AG20443 (cell line): ENCODE measurements at regions not wholly inside any gene's neighbourhood (a gene's known extent, or its start where the extent isn't known, plus 50 kb on each side); places are given as distances from the start of the nearest gene placed in this dataset.
"Not testable (repeated sequence)": the region's sequence is repeated elsewhere in the genome, so short reads cannot be mapped to it uniquely, and the experiment has no call there.

Experiments
- DNase-seq: peaks from one replicate; pipeline ENCODE4 v3.0.0; 2012; ENCODE audit warnings: low spot score, mixed read lengths

DNA sequence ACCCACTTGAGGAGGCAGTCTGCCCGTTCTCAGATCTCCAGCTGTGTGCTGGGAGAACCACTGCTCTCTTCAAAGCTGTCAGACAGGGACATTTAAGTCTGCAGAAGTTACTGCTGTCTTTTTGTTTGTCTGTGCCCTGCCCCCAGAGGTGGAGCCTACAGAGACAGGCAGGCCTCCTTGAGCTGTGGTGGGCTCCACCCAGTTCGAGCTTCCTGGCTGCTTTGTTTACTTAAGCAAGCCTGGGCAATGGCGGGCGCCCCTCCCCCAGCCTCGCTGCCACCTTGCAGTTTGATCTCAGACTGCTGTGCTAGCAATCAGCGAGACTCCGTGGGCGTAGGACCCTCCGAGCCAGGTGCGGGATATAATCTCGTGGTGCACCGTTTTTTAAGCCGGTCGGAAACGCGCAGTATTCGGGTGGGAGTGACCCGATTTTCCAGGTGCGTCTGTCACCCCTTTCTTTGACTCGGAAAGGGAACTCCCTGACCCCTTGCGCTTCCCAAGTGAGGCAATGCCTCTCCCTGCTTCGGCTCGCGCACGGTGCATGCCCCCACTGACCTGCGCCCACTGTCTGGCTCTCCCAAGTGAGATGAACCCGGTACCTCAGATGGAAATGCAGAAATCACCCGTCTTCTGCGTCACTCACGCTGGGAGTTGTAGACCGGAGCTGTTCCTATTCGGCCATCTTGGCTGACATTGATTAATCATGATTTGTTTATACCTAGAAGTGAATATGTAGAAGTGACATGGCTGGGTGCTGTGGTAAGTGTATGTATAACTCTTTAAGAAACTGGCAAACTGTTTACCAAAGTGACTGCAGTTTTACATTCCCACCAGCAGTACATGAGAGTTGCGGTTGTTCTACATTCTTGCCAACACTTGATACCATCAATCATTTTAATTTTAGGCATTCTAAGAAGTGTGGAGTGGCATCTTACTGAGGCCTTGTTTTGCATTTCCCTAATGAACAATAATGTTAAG is 465.9 kb upstream of the MAP3K7 start:
- not testable (repeated sequence) for DNase-seq

DNA sequence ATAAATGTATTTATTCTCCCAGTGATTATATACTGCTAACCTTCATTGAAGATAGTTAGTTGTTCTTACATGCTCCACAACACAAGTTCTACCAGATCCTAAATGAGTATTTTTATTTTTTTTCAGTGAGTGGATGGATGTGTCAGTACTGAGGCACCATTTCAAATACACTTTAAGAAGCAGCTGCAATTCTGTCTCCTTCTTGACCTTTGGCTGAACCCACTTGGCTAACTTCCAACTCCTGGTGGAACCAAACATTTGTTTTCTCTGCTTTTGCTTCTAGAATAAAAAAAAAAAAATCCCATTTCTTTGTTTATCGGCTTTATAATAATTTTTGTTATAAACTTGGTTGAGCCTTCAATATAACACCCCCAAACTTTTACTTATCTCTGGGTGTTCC is 458.3 kb upstream of the MAP3K7 start:
- DNase-seq = no peak

DNA sequence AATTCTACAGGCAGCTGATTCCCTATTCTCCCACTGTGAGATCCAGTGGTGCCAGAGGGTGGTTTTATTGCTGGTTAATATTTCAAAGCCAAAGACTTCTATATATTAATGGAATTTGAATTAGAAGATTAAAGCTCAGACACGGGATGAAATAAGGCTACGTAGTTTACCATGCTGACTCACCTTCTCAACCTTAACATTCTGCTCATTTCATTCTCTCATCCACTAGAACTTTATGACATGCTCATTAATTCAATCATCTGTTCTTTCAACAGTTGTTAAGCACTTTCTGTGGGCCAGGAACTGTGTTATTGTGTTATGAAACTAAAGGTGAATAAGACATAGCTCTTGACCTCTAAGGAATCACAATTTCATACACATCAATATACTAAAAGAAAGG is 456.9 kb upstream of the MAP3K7 start:
- no peak for DNase-seq

DNA sequence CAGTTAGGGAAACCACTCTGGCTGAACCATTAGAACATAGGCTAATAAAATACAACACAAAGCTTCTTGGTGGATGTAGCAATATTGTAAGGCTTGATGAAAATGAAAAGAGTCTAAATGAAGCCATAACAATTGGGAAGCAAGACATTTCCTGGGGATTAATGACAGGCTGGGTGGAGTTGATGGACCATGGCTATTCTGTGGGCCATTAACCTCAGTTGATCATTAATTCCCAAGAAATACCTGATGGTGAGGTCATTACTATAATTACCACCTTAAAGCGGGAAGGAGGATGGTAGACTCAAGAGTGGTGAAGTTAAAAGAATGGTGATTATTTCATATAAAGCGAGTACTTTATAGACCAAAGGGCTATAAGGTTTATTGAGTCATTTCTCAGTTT is 455.8 kb upstream of the MAP3K7 start:
- DNase-seq = no peak

DNA sequence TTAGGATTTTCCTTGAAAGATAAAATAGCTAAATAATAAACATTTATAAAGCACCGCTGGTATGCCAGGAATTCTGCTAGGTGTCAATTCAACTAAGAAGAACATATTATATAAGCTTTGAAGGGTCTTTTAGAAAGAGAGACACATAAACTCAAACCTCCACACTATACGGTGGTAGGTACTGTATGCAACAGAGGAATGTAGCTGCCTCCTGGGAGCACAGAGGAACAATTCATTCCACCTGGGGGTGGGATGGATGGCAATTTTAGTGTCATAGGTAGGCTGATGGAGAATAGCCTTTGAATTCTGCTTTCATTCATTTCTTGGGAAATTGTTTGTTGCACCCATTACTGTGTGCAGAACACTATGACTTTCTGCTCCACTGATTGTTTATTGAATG is 447.1 kb upstream of the MAP3K7 start:
- no peak for DNase-seq

DNA sequence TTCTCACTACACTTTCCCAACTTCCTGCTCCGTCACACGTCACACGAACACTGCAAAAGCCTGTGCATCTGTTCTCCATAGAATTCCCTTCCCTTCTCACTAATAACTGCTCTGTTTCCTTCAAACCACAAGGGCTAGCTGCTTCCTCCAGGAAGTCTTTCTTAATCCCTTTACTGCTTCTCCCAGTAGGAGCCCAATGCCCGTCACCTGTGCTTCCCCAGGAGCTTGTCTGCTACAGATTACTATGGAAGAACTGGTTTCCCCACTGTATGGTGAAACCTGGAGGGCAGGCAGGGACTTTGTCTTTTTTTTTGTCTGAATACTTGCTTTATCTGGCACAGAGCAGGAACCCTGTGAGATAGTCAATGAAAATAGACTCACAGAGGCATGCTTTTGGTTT is 444.7 kb upstream of the MAP3K7 start:
- no peak for DNase-seq

DNA sequence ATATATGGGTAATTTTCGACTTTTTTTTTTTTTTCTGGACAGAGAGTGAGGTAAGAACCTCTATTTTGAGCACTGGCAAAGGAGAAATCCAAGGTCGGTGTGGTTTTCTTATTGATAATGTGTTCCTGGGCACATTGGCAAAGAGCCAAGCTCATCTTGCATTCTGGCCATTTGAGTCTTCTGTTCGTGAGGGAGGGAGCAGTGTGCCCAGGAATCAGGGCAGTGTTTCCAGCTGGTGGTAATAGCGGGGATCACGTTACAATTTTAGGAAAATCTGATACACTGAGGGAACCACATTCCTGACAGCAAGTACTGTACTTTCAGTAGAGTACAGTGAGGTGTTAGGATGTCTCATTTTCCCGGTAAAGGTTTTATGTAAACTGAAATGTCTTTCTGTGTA is 442.3 kb upstream of the MAP3K7 start:
- DNase-seq = no peak

DNA sequence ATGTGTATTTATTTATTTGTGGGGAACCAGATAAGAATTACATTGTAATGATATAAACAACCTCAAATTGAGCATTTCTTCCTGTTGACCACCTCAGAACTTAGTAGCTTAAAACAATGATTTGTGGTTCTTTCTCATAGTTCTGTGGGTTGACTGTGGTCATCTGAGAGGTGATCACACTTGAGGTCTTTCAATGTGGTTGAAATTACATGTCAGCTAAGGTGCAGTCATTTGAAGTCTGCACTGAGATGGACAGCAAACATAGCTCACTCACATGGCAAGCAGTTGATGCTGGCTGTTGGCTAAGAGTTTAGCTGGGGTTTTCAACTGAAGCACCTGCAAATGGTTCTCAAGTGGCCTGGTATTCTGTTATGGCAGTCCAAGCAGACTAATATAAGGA is 436.7 kb upstream of the MAP3K7 start:
- DNase-seq = no peak

DNA sequence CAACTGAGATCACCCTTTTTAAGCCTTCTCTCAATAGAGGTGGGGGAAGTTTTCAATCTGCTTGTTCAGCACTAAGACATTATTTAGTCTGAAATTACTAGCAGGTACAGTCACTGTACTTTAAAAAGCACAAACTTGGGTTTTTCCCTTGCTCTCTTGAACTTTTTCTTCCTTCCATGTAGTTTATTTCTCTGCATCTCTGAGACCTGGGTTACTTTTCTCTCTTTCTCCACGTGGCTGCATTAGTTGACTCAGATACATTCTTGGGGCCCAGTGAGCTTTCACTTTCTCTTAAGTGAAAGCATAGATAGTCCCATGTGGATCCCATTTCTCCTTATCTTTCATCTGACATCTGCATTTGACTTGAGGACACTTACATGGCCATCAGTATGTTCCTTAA is 433.9 kb upstream of the MAP3K7 start:
- DNase-seq = no peak

DNA sequence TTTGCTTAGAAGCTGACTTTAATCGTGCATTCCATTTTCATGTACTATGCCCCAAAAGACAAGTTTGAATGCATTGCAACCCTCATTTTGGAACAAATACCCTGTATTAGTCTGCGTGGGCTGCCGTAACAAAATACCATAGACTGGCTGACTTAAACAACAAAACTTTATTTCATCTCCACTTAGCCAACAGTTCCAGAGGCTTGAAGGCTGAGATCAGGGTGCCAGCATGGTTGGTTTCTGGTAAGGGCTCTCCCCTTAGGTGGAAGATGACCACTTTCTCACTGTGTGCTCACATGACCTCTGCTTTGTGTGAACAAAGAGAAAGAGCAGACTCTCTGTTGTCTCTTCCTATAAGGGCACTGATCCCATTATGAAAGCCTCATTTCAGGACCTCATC is 431.7 kb upstream of the MAP3K7 start:
- no peak for DNase-seq

DNA sequence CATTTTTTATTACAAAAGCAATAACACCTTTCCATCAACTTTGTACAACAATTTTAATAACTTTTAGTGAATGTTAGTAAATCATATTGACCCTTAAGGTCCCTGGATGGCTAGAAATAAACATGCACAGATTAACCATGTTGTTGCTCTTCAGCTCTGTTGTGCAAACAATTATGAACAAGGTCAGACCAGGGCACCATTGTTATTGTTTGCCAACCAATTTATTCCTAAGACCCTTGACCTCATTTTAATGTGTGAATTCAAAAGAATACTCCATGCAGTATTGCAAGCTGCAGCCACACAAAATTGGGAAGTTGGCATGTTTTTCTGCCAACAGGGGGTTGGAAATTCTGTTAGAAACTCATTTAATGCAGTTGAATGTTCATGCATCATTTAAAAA is 426.6 kb upstream of the MAP3K7 start:
- DNase-seq = no peak

DNA sequence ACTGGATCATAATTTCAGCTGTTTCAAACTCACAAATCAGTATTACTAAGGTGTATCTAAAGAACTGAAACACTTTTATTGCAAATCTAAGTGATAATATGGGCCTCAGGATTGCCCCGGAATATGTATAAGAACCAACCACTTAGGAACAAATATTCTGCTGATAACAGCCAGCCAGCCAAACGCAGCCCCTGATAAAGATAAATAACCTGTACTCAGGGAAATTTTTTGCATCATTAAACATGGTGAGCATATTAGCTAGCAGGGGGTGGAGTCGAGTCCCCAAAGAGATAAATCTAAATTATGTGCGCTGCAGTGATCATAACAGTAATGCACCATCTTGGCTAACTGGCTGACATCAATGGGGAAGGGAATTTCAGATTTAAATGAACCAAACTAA is 410.2 kb upstream of the MAP3K7 start:
- no peak for DNase-seq

DNA sequence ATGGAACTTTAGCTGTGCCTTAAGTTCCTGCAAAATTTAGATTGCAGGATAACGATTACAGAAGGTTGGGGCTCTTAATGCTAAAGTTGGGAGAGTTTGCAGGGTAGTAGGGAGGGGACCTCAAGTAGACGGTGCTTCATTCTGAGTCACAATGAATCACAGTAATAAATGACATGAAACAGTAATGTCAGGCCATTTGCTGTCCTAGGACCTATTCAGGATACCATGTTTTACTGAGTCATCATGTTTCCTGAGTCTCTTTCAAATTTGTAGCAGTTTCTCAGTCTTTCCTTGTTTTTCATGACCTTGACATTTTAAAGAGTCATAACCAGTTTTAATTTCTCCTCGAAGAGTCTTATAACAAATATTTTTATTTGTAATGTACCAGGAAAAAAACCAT is 406.9 kb upstream of the MAP3K7 start:
- no peak for DNase-seq

DNA sequence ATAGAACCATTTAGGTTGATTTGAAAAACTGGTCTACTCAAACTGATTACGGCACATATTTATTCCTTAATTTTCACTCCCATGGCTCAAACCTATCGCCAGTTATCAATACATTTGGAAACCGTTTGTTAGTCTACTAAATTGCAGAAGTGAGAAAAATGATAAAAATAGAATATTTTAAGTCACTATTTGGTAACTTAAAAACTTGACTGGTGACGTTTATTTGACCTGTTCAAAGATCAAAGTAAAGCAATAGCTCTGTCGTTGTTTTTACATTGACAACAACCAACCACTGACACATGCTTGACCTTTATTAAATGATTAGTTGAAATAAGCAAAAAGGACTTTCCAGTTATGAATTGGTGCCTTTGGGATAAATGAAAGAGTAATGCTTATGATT is 402.9 kb upstream of the MAP3K7 start:
- DNase-seq = no peak

DNA sequence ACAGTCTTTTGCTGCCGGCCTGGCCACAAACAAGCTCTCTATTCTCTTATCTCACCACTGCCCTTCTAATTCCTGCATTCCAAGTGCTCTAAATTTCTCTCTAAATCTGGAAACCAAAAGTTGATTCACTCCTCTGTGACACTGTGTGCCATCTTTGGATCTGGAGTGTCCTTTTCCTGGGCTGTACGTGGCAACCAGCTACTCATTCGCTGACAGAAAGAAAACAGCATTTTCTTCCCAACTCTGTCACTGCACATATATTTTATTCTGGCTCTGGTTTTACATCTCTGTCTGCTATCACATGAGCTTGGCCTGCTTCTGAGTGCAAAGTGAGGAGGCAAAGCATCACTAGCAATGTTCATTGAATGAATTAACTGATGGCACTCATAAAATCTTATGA is 397.2 kb upstream of the MAP3K7 start:
- DNase-seq = no peak

DNA sequence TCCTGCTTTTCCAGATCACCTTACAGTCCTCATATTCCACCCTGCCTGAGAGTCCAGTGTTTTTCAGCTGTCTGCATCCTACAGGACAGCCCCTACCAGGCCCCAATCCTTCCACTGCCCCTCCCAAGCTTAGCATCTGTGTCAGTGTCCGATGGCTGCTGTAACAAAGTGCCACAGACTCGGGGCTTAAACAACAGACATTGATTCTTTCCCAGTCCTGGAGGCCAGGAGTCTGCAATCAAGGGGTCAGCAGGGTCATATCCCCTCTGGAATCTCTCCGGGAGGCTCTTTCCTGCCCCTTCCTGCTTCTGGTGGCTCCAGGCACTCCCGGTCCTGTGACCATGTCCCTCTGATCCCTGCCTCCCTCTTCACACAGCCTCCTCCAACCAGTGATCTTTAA is 396.6 kb upstream of the MAP3K7 start:
- no peak for DNase-seq

DNA sequence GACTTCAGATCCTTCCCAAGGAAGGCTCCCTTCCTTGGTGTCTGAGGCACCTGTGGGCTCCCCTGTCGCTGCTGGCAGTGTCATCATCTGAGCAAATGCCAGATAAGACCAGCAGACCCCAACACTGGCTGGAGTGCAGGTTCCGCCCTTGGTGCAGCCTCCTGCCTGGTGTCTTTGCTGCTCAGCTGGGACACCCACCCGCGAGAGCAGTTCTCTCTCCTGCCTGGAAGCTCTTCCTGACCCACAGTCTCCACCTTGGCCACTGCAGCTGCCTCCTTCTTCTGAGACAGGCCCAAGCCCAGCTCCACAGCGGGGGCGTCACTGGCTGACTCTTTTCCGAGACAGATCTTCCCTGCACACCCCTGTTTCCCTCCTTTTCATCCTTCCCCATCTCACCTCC is 395.7 kb upstream of the MAP3K7 start:
- DNase-seq = no peak

DNA sequence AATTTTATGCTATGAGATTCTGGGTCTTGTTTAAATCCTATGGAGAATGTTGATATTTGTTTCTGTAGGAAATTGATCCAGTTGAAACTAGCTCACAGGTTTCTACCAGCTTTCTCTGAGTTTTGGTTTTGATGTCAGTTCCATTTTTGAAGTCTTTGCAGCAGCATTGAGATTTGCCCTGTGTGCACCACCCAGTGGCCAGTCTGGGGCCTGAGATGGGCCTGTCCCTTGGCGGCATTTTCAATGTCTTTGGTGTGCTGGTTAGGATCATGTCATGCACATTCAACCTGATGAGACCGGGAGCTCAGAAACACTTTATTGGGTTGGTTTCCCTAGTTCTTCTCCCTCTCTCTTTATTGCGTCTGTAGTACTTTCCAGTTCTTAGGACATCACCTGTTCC is 395.2 kb upstream of the MAP3K7 start:
- DNase-seq = no peak

DNA sequence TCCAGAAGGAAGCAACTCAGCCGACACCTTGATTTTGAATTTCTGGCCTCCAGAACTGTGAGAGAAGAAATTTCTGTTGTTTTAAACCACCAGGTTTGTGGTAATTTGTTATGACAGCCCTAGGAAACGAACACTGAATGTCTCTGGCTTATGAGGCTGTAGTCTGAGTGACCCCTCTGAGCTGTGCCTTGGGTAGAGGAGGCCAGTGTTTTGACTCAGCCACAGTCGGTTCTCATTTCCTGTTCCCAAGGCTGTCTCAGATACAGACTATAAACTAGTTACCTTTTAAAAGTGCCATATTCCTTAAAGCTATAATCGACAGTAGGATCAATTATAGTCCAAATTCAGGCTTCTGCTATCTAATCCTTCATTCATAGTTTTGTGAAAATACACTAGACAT is 391.2 kb upstream of the MAP3K7 start:
- no peak for DNase-seq

DNA sequence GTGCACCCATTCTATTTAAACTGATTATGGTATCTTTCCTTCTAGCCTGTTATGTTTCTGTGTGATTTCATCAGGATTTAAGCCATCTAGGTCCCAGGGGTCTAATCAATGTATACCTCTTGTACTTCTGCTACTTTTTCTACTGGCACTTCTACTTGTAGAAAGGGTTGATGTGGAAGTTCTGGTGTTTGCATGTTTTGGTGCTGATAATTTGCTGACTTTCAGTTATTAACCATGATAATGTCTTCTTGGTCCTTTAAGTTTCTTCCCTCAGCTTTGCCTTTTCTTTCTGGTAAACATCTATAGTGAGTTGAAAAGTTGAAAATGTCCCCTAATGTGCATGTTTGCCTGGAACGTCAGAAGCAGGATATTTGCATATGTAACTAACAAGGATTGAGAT is 390.6 kb upstream of the MAP3K7 start:
- no peak for DNase-seq

DNA sequence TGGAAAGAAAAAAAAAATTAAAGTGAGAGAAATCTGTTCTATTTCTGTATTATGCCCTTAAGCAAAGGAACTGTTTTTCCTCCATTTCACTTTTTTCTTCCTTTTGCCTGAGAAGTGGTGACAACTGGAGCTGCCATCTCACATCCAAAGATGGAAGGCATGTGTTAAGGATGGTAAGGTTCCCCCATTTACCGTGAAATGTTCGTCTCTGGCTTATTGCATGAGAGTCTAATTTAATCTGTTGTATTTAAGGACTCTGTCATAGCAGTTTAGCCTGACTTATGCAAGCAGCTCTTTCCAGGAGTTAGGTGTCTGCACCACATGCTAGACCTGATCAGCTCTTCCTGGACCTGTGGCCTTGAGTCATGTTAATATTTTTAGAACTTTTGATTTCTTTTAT is 389.5 kb upstream of the MAP3K7 start:
- no peak for DNase-seq

DNA sequence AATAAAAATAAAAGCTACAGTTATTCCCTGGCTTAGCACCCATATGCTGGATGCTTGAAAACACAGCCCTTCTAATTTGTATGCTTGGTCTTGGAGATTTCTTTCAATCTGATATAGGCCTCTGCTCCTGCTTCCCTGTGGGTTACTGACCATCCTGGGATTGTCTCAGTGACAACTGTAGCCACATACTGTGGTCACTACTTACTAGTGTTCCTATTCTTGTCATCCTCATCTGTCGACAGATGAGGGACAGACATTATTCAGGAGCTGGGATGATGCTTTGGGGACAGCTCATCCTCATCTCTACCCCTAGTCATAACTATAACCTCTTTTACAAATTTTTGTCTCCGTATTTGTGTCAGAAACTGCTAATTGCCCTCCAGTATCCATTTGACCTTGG is 388.9 kb upstream of the MAP3K7 start:
- DNase-seq = no peak

DNA sequence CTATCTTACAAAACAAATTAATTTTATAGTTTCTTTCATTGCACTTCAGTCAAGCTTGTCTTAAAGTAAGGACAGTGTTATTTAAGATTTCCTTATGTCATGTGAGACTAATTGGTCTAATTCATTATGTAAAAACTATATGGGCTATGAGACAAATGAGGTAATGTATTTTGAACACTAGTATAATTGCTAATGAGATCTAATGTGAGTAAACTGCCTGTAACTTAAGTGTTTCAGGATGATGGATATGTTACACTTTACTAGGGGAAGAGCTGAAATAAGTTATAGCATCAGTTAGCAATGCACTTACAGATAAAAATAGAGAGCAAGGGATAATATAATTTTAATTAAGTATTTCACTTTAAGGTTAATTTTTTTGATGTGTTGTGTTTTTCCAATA is 386.3 kb upstream of the MAP3K7 start:
- no peak for DNase-seq

DNA sequence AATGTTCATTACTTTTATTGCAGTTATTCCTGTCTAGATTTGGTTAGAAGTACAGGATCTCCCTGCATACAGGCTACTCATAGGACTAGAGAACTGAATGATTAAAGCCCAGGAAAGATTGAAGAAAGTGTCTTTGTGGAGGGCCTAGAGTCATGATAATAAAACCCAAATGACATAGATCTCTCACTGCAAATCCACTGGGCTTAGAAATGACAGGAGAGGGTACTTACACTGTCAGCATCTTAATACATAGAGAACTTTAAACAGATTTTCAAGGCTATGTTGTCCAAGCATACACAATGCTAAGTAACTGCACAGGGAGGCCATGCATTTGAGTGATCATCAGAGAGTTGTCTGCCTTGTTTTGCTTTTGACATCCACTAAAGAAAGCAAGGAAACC is 383.8 kb upstream of the MAP3K7 start:
- DNase-seq = no peak
